ENCODE measurements at regions not wholly inside any gene's neighbourhood (a gene's known extent, or its start where the extent isn't known, plus 50 kb on each side); places are given as distances from the start of the nearest gene placed in this dataset.

GRCh38 chr16:5665834-5666233 lies 568.2 kb upstream of the EEF2KMT start:
- Histone ChIP-seq H3K4me3 (ENCODE audit: low read depth, low read length, poor library complexity, severe bottlenecking) (no peak overlapping the region), H3K9me3 (ENCODE audit: low read length) (no peaks in the 10 kb centered on the region), H3K4me2 (ENCODE audit: low read length) (no peak overlapping the region), H3K27ac (ENCODE audit: low read depth, low read length, poor library complexity, severe bottlenecking) (no peak overlapping the region), H3K4me1 (ENCODE audit: insufficient read depth, low read length, poor library complexity, severe bottlenecking) (no peaks in the 10 kb centered on the region), H2AFZ (ENCODE audit: low read length) (no peak overlapping the region), H3K9me2 (ENCODE audit: insufficient read depth, low read length) (no peaks in the 10 kb centered on the region), H3K36me3 (ENCODE audit: insufficient read depth, low read length) (no peaks in the 10 kb centered on the region), H4K20me1 (ENCODE audit: insufficient read depth, low read length) (no peaks in the 10 kb centered on the region), H3K79me2 (ENCODE audit: insufficient read depth, low read depth, low read length) (no peaks in the 10 kb centered on the region)
- BruUV-seq (replicated peaks): no TSS peak
- DNase-seq (ENCODE audit: low spot score): no peak
- ChIA-PET POLR2A (no interaction called here), CTCF (ENCODE audit: unreplicated experiment) (no interaction called here)
- intact Hi-C loops (cut with micrococcal nuclease; ENCODE audit: unreplicated experiment): no loop called here
- TF ChIP-seq EZH2phosphoT487 (IDR thresholded peaks at IDR 0.05; ENCODE audit: borderline replicate concordance, low read depth, low read length): no peak
- TF ChIP-seq, protein P1, sequence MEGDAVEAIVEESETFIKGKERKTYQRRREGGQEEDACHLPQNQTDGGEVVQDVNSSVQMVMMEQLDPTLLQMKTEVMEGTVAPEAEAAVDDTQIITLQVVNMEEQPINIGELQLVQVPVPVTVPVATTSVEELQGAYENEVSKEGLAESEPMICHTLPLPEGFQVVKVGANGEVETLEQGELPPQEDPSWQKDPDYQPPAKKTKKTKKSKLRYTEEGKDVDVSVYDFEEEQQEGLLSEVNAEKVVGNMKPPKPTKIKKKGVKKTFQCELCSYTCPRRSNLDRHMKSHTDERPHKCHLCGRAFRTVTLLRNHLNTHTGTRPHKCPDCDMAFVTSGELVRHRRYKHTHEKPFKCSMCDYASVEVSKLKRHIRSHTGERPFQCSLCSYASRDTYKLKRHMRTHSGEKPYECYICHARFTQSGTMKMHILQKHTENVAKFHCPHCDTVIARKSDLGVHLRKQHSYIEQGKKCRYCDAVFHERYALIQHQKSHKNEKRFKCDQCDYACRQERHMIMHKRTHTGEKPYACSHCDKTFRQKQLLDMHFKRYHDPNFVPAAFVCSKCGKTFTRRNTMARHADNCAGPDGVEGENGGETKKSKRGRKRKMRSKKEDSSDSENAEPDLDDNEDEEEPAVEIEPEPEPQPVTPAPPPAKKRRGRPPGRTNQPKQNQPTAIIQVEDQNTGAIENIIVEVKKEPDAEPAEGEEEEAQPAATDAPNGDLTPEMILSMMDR (conservative IDR thresholded peaks at IDR 0.05; ENCODE audit: low read length): no peak

GRCh38 chr16:5653789-5654188 lies 556.2 kb upstream of the EEF2KMT start:
- Histone ChIP-seq H4K20me1 (ENCODE audit: insufficient read depth, low read length) (no peaks in the 10 kb centered on the region), H3K4me3 (ENCODE audit: low read depth, low read length, poor library complexity, severe bottlenecking) (no peak overlapping the region), H3K79me2 (ENCODE audit: insufficient read depth, low read depth, low read length) (no peaks in the 10 kb centered on the region), H3K9me2 (ENCODE audit: insufficient read depth, low read length) (no peaks in the 10 kb centered on the region), H3K27ac (ENCODE audit: low read depth, low read length, poor library complexity, severe bottlenecking) (no peak overlapping the region), H3K4me1 (ENCODE audit: insufficient read depth, low read length, poor library complexity, severe bottlenecking) (no peaks in the 10 kb centered on the region), H3K9me3 (ENCODE audit: low read length) (no peaks in the 10 kb centered on the region), H2AFZ (ENCODE audit: low read length) (no peak overlapping the region), H3K36me3 (ENCODE audit: insufficient read depth, low read length) (no peaks in the 10 kb centered on the region), H3K4me2 (ENCODE audit: low read length) (no peak overlapping the region)
- POLR2A ChIA-PET: no interaction called here
- TF ChIP-seq EZH2phosphoT487 (IDR thresholded peaks at IDR 0.05; ENCODE audit: borderline replicate concordance, low read depth, low read length): no peak
- no TSS peak for BruUV-seq (replicated peaks)
- intact Hi-C loops (cut with micrococcal nuclease; ENCODE audit: unreplicated experiment): no loop called here
- CTCF ChIA-PET (ENCODE audit: unreplicated experiment): no interaction called here
- no peak for DNase-seq (ENCODE audit: low spot score)

- Histone ChIP-seq H3K27ac (ENCODE audit: low read depth, low read length, poor library complexity, severe bottlenecking) (no peak overlapping the region), H3K4me1 (ENCODE audit: insufficient read depth, low read length, poor library complexity, severe bottlenecking) (no peaks in the 10 kb centered on the region), H3K79me2 (ENCODE audit: insufficient read depth, low read depth, low read length) (no peaks in the 10 kb centered on the region), H3K36me3 (ENCODE audit: insufficient read depth, low read length) (no peaks in the 10 kb centered on the region), H3K9me3 (ENCODE audit: low read length) (no peaks in the 10 kb centered on the region), H3K4me3 (ENCODE audit: low read depth, low read length, poor library complexity, severe bottlenecking) (no peak overlapping the region), H3K4me2 (ENCODE audit: low read length) (no peak overlapping the region), H3K9me2 (ENCODE audit: insufficient read depth, low read length) (no peaks in the 10 kb centered on the region), H4K20me1 (ENCODE audit: insufficient read depth, low read length) (no peaks in the 10 kb centered on the region), H2AFZ (ENCODE audit: low read length) (no peak overlapping the region)
- DNase-seq (ENCODE audit: low spot score): no peak
- ChIA-PET CTCF (ENCODE audit: unreplicated experiment) (no interaction called here), POLR2A (no interaction called here)
- no TSS peak for BruUV-seq (replicated peaks)
- intact Hi-C loops (cut with micrococcal nuclease; ENCODE audit: unreplicated experiment): no loop called here
- TF ChIP-seq, protein P1 (conservative IDR thresholded peaks at IDR 0.05; ENCODE audit: low read length): no peak
- no peak for TF ChIP-seq EZH2phosphoT487 (IDR thresholded peaks at IDR 0.05; ENCODE audit: borderline replicate concordance, low read depth, low read length)
These were observed 555.4 kb upstream of the EEF2KMT start for GRCh38 chr16:5653041-5653440.
